WTC11 (cell line): ENCODE measurements at regions not wholly inside any gene's neighbourhood (a gene's known extent, or its start where the extent isn't known, plus 50 kb on each side); places are given as distances from the start of the nearest gene placed in this dataset.

Source experiments
- ATAC-seq: fragments of 200-7000 bp; cut with Tn5 transposase; 2 replicates; pipeline ENCODE4 v1.10.0; 2021; ENCODE audit warnings: mild to moderate bottlenecking, moderate library complexity
- CTCF ChIA-PET: fragments of 300-600 bp; sonication (Branson Sonifier 250); formaldehyde crosslinking; loops from one replicate; lab custom pipeline; 2021; ENCODE audit warnings: antibody characterized with exemption; lab: Charles Lee
- POLR2A ChIA-PET: fragments of 350-600 bp; sonication (Branson Sonifier 250); formaldehyde crosslinking; loops from one replicate; lab custom pipeline; 2021; ENCODE audit warnings: antibody characterized with exemption; lab: Charles Lee
- DNase-seq: peaks from one replicate; pipeline ENCODE4 v3.0.0; 2021; ENCODE audit warnings: low spot score
- H3K27ac Mint-ChIP-seq: 2 replicates; pipeline ENCODE4 v1.8.0; 2021; ENCODE audit warnings: mixed read lengths
- H3K27me3 Mint-ChIP-seq: 2 replicates; pipeline ENCODE4 v1.8.0; 2021; ENCODE audit warnings: low read depth, mild to moderate bottlenecking, moderate library complexity, mixed read lengths
- H3K36me3 Mint-ChIP-seq: 2 replicates; pipeline ENCODE4 v1.8.0; 2021; ENCODE audit warnings: mixed read lengths
- H3K4me1 Mint-ChIP-seq: 2 replicates; pipeline ENCODE4 v1.8.0; 2022; ENCODE audit warnings: mixed read lengths
- H3K4me3 Mint-ChIP-seq: 2 replicates; pipeline ENCODE4 v1.8.0; 2021; ENCODE audit warnings: mild to moderate bottlenecking, moderate library complexity, mixed read lengths
- H3K9me3 Mint-ChIP-seq: 2 replicates; pipeline ENCODE4 v1.8.0; 2021; ENCODE audit warnings: mixed read lengths
- AFF4 ChIP-seq: sonication (generic); formaldehyde crosslinking; IDR thresholded peaks from 2 replicates; pipeline ENCODE4 v1.8.1; 2023; ENCODE audit warnings: mild to moderate bottlenecking, missing genetic modification reagents, borderline replicate concordance
- ATF1 ChIP-seq: sonication (generic); formaldehyde crosslinking; IDR thresholded peaks from 2 replicates; pipeline ENCODE4 v1.8.1; 2023; ENCODE audit warnings: mild to moderate bottlenecking, moderate library complexity, missing genetic modification reagents
- CREM ChIP-seq: sonication (generic); formaldehyde crosslinking; IDR thresholded peaks from 2 replicates; pipeline ENCODE4 v1.8.1; 2022; ENCODE audit warnings: mild to moderate bottlenecking, missing genetic modification reagents, moderate library complexity
- ELF4 ChIP-seq: sonication (generic); formaldehyde crosslinking; IDR thresholded peaks from 2 replicates; pipeline ENCODE4 v1.8.1; 2022; ENCODE audit warnings: low read depth, mild to moderate bottlenecking, moderate library complexity, missing genetic modification reagents
- EMX1 ChIP-seq: fragments of 250-450 bp; sonication (Bioruptor Pico); IDR thresholded peaks from 2 replicates; pipeline ENCODE4 v1.8.0; 2021; ENCODE audit warnings: mild to moderate bottlenecking
- ESRRA ChIP-seq: sonication (generic); formaldehyde crosslinking; IDR thresholded peaks from 2 replicates; pipeline ENCODE4 v1.8.1; 2022; ENCODE audit warnings: mild to moderate bottlenecking, missing genetic modification reagents, borderline replicate concordance
- ETV6 ChIP-seq: sonication (generic); formaldehyde crosslinking; IDR thresholded peaks from 2 replicates; pipeline ENCODE4 v1.8.1; 2022; ENCODE audit warnings: mild to moderate bottlenecking, missing genetic modification reagents
- GTF2I ChIP-seq: fragments of 250-450 bp; sonication (Bioruptor Pico); conservative IDR thresholded peaks from 2 replicates; pipeline ENCODE4 v1.4.0; 2021; ENCODE audit warnings: mild to moderate bottlenecking
- NFYB ChIP-seq: sonication (generic); formaldehyde crosslinking; conservative IDR thresholded peaks from 2 replicates; pipeline ENCODE4 v1.8.0; 2022; ENCODE audit warnings: low read depth, missing genetic modification reagents
- NR1H2 ChIP-seq: sonication (generic); formaldehyde crosslinking; IDR thresholded peaks from 2 replicates; pipeline ENCODE4 v1.9.0; 2021; ENCODE audit warnings: mild to moderate bottlenecking, moderate library complexity, missing genetic modification reagents
- NR3C1 ChIP-seq: sonication (generic); formaldehyde crosslinking; conservative IDR thresholded peaks from 2 replicates; pipeline ENCODE4 v1.8.1; 2023; ENCODE audit warnings: low read depth, mild to moderate bottlenecking, missing genetic modification reagents
- RELA ChIP-seq: sonication (generic); formaldehyde crosslinking; IDR thresholded peaks from 2 replicates; pipeline ENCODE4 v1.8.1; 2022; ENCODE audit warnings: missing genetic modification reagents, mild to moderate bottlenecking, borderline replicate concordance
- TCF7 ChIP-seq: sonication (generic); formaldehyde crosslinking; IDR thresholded peaks from 2 replicates; pipeline ENCODE4 v1.8.0; 2022; ENCODE audit warnings: mild to moderate bottlenecking, low read depth, missing genetic modification reagents, moderate library complexity
- TEAD1 ChIP-seq: sonication (generic); formaldehyde crosslinking; IDR thresholded peaks from 2 replicates; pipeline ENCODE4 v1.8.0; 2022; ENCODE audit warnings: mild to moderate bottlenecking, missing genetic modification reagents
- ZNF121 ChIP-seq: sonication (generic); formaldehyde crosslinking; IDR thresholded peaks from 2 replicates; pipeline ENCODE4 v1.8.0; 2023; ENCODE audit warnings: missing genetic modification reagents
- ZNF425 ChIP-seq: fragments of 250-450 bp; sonication (Bioruptor Pico); conservative IDR thresholded peaks from 2 replicates; pipeline ENCODE4 v1.9.0; 2021; ENCODE audit warnings: mild to moderate bottlenecking
- ZNF512 ChIP-seq: sonication (generic); formaldehyde crosslinking; IDR thresholded peaks from 2 replicates; pipeline ENCODE4 v1.8.1; 2022; ENCODE audit warnings: missing genetic modification reagents, borderline replicate concordance
- TF ChIP-seq, protein P1 (sequence below): sonication (generic); formaldehyde crosslinking; IDR thresholded peaks from 2 replicates; pipeline ENCODE4 v1.8.1; 2023; ENCODE audit warnings: mild to moderate bottlenecking, missing genetic modification reagents
- TF ChIP-seq, protein P2 (sequence below): sonication (generic); formaldehyde crosslinking; IDR thresholded peaks from 2 replicates; pipeline ENCODE4 v1.8.1; 2022; ENCODE audit warnings: mild to moderate bottlenecking, moderate library complexity, missing genetic modification reagents
- TF ChIP-seq, protein P3 (sequence below): fragments of 200-600 bp; IDR thresholded peaks from 2 replicates; pipeline ENCODE4 v1.8.0; 2022; ENCODE audit warnings: antibody characterized with exemption
- TF ChIP-seq, protein P4 (sequence below): sonication (generic); formaldehyde crosslinking; IDR thresholded peaks from 2 replicates; pipeline ENCODE4 v1.8.0; 2022; ENCODE audit warnings: mild to moderate bottlenecking, missing genetic modification reagents

GRCh38 chr20:17885544-17885943 lies 83.0 kb downstream of the SNX5 start (continued):
- TF ChIP-seq AFF4 (CRISPR knock-in tag) (no peak), ZNF425 (CRISPR knock-in tag) (no peak), TEAD1 (CRISPR knock-in tag) (no peak)
- TF ChIP-seq, protein P1, sequence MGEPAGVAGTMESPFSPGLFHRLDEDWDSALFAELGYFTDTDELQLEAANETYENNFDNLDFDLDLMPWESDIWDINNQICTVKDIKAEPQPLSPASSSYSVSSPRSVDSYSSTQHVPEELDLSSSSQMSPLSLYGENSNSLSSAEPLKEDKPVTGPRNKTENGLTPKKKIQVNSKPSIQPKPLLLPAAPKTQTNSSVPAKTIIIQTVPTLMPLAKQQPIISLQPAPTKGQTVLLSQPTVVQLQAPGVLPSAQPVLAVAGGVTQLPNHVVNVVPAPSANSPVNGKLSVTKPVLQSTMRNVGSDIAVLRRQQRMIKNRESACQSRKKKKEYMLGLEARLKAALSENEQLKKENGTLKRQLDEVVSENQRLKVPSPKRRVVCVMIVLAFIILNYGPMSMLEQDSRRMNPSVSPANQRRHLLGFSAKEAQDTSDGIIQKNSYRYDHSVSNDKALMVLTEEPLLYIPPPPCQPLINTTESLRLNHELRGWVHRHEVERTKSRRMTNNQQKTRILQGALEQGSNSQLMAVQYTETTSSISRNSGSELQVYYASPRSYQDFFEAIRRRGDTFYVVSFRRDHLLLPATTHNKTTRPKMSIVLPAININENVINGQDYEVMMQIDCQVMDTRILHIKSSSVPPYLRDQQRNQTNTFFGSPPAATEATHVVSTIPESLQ (CRISPR knock-in tag), result no peak

GRCh38 chr20:17885076-17885475 lies 83.5 kb downstream of the SNX5 start:
- Mint-ChIP-seq H3K36me3 (peaks cover 20% of the 10 kb centered on the region), H3K27me3 (no peaks in the 10 kb centered on the region; the same call in 1 of the 2 replicates), H3K27ac (no peak overlapping the region), H3K4me1 (peaks cover 19% of the 10 kb centered on the region), H3K9me3 (peaks cover 23% of the 10 kb centered on the region), H3K4me3 (no peak overlapping the region)
- ChIA-PET POLR2A (interaction anchor here (0.5 to 1.1 kb wide), 2 partner anchors 10 to 169 kb away, joined by 3 to 4 read pairs; no protein-coding TSS in a partner anchor), CTCF (interaction anchor here (1.1 to 2.9 kb wide), 6 partner anchors 10 to 203 kb away, joined by 4 to 22 read pairs (median 5); partner anchors contain the start of gene RRBP1)
- DNase-seq (no peak), ATAC-seq (no peak)
- no peak for TF ChIP-seq ESRRA (CRISPR knock-in tag)
- TF ChIP-seq NR1H2 (CRISPR knock-in tag), result no peak
- TF ChIP-seq, protein P1 (CRISPR knock-in tag), result no peak
- TF ChIP-seq, protein P2, sequence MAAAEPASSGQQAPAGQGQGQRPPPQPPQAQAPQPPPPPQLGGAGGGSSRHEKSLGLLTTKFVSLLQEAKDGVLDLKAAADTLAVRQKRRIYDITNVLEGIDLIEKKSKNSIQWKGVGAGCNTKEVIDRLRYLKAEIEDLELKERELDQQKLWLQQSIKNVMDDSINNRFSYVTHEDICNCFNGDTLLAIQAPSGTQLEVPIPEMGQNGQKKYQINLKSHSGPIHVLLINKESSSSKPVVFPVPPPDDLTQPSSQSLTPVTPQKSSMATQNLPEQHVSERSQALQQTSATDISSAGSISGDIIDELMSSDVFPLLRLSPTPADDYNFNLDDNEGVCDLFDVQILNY (CRISPR knock-in tag), result no peak
- no peak for TF ChIP-seq ATF1 (CRISPR knock-in tag)
- TF ChIP-seq NR3C1, result no peak
- no peak for TF ChIP-seq ZNF512 (CRISPR knock-in tag)
- TF ChIP-seq GTF2I, result no peak
- no peak for TF ChIP-seq RELA (CRISPR knock-in tag)
- TF ChIP-seq, protein P3, sequence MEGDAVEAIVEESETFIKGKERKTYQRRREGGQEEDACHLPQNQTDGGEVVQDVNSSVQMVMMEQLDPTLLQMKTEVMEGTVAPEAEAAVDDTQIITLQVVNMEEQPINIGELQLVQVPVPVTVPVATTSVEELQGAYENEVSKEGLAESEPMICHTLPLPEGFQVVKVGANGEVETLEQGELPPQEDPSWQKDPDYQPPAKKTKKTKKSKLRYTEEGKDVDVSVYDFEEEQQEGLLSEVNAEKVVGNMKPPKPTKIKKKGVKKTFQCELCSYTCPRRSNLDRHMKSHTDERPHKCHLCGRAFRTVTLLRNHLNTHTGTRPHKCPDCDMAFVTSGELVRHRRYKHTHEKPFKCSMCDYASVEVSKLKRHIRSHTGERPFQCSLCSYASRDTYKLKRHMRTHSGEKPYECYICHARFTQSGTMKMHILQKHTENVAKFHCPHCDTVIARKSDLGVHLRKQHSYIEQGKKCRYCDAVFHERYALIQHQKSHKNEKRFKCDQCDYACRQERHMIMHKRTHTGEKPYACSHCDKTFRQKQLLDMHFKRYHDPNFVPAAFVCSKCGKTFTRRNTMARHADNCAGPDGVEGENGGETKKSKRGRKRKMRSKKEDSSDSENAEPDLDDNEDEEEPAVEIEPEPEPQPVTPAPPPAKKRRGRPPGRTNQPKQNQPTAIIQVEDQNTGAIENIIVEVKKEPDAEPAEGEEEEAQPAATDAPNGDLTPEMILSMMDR, result no peak
- no peak for TF ChIP-seq ZNF121
- no peak for TF ChIP-seq ETV6
- no peak for TF ChIP-seq EMX1 (CRISPR knock-in tag)
- TF ChIP-seq, protein P4, sequence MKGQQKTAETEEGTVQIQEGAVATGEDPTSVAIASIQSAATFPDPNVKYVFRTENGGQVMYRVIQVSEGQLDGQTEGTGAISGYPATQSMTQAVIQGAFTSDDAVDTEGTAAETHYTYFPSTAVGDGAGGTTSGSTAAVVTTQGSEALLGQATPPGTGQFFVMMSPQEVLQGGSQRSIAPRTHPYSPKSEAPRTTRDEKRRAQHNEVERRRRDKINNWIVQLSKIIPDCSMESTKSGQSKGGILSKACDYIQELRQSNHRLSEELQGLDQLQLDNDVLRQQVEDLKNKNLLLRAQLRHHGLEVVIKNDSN, result no peak
- TF ChIP-seq CREM (CRISPR knock-in tag), result no peak
- TF ChIP-seq ELF4, result no peak
- TF ChIP-seq NFYB (CRISPR knock-in tag), result no peak
- TF ChIP-seq TCF7 (CRISPR knock-in tag), result no peak
